RCC 7860 (cell line): ENCODE measurements at regions not wholly inside any gene's neighbourhood (a gene's known extent, or its start where the extent isn't known, plus 50 kb on each side); places are given as distances from the start of the nearest gene placed in this dataset.
A peak's percentile ranks its signal among the peaks of the same experiment; 100 is the strongest.
"Not testable (repeated sequence)": the region's sequence is repeated elsewhere in the genome, so short reads cannot be mapped to it uniquely, and the experiment has no call there.

Source experiments
- DNase-seq: peaks from one replicate; pipeline ENCODE4 v3.0.0-alpha.2; 2015; ENCODE audit warnings: low spot score
- FAIRE-seq: peaks from 2 replicates; lab custom pipeline; 2012; peaks lifted over from hg19 to GRCh38; lab: Jason Lieb, UNC

DNA sequence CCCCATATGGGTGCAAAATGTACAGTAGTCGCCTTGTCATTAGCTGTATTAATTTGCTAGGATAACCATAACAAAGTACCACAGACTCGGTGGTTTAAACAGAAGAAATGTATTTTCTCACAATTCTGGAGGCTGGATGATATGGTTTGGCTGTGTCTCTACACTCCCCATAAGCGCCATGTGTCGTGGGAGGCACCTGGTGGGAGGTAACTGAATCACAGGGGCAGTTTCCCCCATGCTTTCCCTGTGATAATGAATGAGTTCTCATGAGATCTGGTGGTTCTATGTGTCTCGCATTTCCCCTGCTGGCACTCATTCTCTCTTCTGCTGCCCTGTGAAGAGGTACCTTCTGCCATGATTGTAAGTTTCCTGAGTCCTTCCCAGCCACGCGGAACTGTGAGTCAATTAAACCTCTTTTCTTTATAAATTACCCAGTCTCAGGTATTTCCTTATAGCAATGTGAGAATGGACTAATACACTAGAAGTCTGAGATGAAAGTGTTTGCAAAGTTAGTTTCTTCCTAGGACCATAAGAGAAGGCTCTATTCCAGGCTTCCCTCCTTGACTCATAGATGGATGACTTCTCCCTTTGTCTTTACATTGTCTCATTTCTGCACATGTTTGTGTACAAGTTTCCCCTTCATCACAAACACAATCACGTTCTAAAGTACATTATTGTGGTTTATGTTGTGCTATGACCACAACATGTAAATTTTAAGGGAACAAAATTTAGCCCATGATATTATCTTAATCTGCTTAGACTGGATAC lies 1442.6 kb downstream of the SUCLG1 start:
- FAIRE-seq (no peak), DNase-seq (no peak)

DNA sequence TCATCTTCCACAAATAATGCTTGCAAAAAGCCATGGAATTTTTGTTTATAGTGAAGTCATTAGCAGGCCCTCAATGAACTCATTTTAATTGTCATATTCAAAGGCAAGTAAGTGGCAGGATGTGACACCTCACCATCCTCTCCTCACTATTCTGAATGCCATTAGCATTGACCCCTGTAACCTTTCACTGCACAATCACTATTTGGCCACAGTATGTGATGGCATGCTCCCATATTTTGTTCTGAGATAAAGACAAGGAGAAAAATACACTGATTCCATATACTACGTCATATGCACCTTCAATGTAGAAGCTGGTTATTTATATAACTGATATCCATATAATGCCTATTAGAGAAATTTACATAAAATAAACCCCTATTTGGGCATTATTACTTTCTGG lies 1443.2 kb downstream of the SUCLG1 start:
- DNase-seq: no peak
- no peak for FAIRE-seq

DNA sequence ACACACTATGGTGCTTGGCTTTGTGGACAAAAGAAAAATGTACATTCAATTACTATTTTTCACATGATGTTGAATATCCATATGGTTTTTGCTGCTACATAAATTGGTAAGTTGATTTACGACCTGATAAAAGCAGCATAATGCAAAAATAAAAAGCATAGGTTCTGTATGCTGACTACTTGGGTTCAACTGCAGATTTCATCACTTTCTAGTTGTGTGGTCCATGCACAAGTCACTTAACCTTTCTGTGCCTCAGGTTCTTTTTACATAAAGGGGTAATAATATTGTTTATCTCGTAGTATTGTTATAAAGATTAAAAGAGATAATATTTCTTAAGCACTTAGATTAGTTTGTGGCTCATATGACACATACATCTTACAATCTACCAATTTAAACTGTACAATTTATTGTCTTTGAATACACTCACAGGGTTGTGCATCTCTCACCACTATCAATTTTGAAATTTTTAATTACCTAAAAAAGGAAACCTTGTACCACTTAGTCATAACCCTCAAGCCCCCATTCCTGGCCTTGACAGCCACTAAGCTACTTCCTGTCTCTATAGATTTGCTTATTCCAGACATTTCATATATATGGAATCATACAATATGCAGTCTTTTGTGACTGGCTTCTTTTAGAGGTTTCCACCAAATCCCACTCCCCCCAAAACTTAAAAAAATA lies 1443.9 kb downstream of the SUCLG1 start:
- FAIRE-seq: no peak
- DNase-seq: no peak

DNA sequence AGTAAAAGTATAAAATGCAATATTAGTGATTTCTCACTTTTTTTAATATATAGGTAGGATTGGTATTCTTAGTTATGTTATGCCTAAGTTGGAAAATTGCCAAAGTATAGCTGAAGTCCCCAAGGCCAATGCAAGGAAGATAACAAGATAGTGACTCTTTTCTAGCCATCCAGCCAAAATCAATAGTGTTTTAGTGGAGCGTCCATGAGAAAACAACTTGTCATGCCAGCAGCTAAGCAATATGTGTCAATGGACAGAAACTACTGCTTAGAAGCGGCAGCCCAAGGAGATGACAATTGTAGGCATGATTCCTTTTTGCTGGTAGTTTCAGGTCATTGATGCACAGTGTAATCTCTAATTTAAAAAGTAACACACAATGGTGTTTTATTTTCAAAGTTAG lies 1444.6 kb downstream of the SUCLG1 start:
- DNase-seq: no peak
- FAIRE-seq: no peak

DNA sequence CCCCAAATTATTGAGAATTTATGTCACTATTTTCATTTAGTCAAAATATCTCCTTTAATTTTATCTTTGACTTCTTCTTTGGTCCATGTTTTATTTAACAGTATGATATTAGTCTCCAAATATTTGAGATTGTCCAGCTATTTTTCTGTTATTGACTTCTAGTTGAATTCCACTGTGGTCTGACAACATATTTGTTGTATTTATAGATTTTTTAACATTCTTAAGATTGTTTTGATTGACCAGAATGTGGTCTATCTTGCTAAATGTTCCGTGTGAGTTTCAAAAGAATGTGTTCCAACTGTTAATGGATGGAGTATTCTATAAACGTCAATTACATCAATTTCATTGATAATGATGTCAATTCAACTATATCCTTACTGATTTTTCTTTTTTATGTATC lies 1452.1 kb downstream of the SUCLG1 start:
- FAIRE-seq (no peak), DNase-seq (no peak)

DNA sequence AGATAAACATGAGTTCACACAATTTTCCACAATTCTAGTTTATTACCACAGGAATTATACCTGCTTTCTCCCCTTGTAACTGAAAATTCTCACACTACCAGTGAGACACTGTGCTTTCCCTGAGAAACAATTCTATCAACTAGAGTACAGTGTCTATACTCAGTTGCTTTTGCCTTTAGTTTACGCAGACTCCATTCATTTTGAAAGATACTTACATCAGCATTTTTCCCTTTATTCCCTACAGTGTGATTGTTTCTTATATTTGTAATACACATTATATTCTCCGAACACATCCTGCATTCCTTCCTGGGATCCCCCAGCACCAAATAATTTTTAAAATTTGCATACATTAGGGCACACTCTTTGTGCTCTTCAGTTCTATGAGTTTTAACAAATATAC lies 1455.5 kb downstream of the SUCLG1 start:
- DNase-seq (no peak), FAIRE-seq (no peak)

DNA sequence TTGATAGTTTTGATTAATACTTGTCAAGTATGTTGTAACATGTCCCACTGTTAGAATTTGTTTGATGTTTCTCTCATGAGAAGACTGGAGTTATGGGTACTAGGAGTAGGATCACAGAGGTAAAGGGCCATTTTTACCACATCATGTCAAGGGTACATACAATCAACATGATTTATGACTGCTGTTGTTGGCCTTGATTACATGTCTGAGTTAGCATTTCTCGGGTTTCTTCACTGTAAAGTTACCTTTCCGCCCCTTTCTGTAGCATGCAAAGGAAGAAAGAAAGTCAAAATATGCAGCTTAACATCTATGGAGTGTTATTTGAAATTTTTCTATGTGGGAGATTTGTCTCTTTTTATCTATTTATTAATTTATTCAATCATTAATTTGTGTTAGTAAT lies 1456.4 kb downstream of the SUCLG1 start:
- DNase-seq (no peak), FAIRE-seq (no peak)

DNA sequence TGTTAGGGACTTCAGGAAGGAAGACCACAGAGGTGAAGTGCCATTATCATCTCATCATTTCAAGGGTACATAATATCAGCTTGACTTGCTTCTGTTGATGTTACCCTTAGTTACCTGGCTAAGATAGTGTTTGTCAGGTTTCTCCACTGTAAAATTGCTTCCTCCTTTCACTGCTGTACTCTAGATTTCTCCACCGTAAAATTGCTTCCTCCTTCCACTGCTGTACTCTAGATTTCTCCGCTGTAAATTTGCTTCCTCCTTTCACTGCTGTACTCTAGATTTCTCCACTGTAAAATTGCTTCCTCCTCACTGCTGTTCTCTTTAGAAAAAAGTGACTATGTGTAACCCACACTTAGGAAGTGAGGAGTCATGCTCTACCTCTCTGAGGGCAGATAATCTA lies 1460.3 kb downstream of the SUCLG1 start:
- no peak for FAIRE-seq
- DNase-seq: no peak

DNA sequence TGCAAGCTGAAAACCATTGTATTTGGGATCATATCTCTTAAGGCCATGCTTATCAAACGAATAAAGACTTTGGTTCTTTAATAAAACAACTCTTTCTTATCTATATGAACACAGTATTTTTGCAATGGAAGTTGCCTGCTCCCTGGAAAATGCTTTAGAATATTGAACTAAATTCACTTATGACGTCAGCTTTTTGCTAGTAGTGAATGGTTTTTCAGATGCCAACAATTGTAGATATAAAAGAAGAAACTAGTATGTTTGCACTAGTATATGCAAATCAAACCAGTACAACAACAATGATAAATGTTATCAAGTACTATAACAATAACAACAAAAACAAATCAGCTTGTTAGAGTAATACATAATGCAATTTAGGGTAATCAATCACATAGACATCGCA lies 1462.9 kb downstream of the SUCLG1 start:
- FAIRE-seq (no peak), DNase-seq (no peak)

DNA sequence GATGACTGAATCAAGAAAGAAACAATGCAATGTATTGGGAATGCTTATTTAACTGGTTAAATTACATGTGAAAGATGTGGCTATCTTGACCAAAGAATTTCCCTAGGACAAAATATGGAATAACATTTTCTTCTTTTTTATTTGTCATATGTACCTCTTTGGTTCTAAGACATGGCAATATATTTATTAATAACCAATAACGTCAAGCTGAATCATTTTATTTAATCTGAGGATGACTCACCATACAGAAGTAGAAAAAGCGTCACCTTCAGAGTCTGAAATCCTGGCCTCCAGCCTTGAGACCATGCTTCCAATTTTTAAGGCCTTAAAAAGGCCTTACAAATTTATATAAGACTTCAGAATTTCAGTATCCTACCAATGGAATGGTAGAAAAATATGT lies 1464.9 kb downstream of the SUCLG1 start:
- FAIRE-seq: no peak

DNA sequence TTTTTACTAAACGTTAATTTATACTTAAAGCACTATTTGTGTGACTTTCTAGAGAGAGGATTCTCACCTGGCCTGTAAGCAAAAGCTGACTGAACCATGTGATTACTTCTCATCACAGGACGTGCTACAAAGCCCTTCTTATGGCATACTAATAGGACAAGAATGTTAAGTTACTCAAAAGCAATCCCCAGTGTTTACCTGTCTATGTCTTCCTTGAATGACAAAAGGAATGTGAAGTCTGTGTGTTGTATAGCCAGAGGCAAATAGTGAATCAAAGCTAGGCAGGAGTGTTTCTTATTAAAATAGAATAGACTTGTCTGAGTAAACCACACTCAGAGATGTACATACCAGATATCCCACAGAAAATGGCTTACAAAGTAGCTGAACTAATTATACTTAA lies 1465.5 kb downstream of the SUCLG1 start:
- DNase-seq: peak; percentile 48
- no peak for FAIRE-seq

More for the DNA sequence above, 1464.9 kb downstream of the SUCLG1 start:
- no peak for DNase-seq

DNA sequence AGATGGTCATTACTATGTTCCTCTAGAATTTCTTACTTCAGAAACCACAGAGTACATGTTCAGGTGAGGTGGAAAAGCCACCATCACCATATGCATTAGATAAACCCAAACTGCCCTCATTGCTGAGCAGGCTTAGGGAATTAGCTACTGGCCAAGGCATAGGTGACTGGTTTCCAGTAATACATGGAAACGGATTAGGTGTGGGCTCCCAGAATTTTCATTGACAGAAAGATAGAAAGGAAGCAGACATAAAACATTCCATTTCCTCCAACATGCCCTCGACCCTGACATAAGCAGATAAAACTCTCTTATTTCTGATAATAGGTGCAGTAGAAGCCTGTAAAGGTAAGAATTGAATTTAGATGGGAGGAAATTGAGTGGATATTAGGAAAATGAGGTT lies 1466.1 kb downstream of the SUCLG1 start:
- DNase-seq (no peak), FAIRE-seq (no peak)

DNA sequence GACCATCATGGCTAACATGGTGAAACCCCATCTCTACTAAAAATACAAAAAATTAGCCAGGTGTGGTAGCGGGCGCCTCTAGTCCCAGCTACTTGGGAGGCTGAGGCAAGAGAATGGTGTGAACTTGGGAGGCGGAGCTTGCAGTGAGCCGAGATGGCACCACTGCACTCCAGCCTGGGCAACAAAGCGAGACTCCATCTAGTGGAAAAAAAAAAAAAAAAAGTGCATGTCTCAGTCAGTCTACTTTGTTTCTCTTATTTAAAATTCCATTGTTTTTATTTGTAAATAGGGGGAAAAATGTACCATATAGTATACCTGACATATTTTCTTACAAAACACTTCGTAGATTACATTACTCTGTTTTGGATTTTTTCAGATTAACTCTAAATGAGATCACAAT lies 1471.4 kb downstream of the SUCLG1 start:
- not testable (repeated sequence) for FAIRE-seq

DNA sequence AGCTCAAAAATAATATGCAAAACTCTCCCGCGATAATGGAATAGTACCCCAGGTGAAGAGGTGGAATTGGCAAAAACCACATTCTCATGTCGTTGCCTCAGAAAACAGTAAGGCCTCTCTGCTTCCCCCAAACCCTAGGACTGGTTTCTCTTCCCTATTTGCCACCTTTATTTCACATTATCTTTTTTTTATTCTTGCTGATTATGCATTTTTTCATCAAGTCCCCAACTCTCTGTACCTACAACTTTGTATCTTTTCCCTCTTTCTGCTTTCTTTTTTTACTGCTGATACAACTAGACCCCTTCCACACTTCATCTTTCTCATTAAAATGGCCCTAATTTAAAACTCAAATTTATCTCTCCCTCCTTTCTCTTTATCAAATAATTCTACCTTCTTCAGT lies 1472.2 kb downstream of the SUCLG1 start:
- DNase-seq: no peak
- no peak for FAIRE-seq

More for the DNA sequence above, 1471.4 kb downstream of the SUCLG1 start:
- DNase-seq: not testable (repeated sequence)

DNA sequence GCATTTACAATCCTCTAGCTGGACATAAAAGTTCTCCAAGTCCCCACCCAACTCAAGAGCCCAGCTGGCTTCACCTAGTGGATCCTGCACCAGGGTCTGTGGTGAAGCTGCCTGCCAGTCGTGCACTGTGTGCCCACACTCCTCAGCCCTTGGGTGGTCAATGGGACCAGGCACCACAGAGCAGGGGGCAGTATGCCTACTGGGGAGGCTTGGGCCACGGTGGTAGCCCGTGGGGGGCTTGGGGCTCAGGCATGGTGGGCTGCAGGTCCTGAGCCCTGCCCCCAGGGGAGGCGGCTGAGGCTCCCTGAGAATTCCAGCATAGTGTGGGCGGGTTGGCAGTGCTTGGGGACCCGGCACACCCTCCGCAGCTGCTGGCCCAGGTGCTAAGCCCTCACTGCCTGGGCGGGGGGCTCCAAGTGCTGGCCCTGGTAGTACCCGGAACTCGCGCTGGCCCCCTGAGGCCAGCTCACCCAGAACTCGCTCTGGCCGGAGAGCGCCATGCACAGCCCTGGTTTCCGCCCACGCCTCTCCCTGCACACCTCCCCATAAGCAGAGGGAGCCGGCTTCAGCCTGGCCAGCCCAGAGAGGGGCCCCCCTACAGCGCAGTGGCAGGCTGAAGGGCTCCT lies 1473.4 kb downstream of the SUCLG1 start:
- DNase-seq: no peak
- FAIRE-seq: no peak

DNA sequence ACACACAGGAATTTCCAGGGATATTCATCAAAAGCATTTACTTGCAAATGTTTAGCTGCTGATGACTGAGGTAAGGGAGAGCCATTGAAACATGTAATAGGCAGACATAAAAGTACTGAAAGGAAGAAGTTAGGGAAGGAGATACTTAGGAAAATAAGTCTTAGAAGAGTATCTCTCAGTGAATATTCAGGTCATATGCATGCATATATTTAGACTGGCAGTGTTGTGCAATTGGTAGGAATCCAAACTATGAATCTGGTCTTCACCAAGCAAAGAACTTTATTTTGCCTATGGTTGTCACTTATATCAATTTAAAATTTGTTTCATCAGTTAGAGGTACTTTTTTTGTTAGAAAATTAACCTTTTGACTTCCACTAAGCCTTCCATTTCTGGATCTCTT lies 1490.7 kb downstream of the SUCLG1 start:
- DNase-seq (no peak), FAIRE-seq (no peak)

DNA sequence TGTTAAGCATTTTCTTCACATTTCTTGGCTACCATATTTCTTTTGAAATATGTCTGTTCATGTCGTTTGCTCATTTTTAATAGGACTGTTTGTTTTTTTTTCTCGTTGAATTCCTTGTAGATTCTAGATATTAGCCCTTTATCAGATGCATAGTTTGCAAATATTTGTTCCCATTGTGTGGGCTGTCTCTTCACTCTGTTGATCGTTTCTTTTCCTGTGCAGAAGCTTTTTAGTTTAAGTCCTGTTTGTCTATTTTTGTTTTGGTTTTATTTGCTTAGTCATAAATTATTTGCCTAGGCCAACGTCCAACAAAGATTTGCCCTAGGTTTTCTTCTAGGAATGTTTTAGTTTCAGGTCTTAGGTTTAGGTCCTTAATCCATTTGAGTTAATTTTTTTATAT lies 1494.7 kb downstream of the SUCLG1 start:
- FAIRE-seq (no peak), DNase-seq (no peak)

DNA sequence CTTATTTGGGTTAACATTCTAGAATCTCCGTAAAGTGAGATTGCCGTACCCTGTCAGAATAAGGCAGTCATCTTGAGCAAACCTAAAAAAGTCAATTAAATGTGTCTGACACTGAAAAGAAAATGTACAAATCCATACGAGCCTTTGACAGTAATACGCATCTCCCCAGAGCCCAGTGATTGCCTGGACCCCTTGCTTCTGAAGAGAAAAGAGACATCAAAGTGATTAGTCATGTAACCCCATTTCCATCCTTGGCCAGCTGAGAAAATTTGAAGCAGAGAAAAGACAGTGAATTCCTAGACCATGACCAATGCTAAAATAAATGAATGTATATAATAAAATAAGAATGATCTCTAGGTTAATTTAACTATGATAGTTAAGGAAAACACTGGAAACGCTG lies 1499.4 kb downstream of the SUCLG1 start:
- DNase-seq (no peak), FAIRE-seq (no peak)

DNA sequence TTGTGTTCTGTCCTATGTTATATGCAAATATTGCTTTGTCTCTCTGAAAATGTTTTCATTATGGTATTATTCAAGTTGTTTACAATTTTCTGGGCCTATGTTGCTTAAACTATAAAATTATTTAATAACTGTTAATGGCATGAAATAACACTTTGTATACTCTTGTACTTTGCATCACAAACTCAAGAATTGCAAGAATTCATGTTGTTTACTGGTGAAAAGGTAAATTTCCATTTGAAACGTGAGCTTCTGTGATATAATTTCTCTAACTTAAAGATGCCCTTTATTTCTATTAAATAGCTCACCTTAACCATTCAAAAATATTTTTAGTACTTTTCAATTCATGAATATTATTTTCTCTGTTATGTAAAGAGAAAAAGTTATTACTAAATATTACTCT lies 1504.2 kb downstream of the SUCLG1 start:
- FAIRE-seq: no peak
- DNase-seq: no peak

DNA sequence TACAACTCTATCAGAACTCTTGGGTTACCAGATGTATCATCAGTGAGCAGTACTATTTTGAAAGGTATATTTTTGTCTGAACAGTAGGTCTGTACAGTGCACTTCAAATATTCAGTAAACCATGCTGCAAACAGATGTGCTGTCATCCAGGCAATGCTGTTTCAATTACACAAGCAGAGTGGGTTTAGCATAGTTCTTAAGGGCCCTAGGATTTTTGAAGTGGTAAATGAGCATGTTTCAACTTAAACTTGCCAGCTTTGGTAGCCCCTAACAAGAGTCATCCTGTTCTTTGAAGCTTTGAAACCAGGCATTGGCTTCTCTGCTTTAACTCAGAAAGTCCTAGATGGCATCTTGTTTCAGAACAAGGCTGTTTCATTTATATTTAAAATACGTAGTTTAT lies 1519.9 kb downstream of the SUCLG1 start:
- DNase-seq (no peak), FAIRE-seq (no peak)

DNA sequence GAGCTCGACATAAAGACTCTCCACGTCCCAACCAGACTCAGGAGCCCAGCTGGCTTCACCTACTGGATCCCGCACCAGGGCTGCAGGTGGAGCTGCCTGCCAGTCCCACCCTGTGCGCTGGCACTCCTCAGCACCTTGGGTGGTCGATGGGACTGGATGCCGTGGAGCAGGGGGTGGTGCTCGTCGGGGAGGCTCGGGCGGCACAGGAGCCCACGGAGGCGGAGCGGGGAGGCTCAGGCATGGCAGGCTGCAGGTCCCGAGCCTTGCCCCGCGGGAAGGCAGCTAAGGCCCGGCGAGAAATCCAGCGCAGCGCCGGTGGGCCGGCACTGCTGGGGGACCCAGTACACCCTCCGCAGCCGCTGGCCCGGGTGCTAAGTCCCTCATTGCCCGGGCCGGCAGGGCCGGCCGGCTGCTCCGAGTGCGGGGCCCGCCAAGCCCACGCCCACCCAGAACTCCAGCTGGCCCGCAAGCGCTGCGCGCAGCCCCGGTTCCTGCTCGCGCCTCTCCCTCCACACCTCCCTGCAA lies 1520.7 kb downstream of the SUCLG1 start:
- DNase-seq, FAIRE-seq: not testable (repeated sequence)

DNA sequence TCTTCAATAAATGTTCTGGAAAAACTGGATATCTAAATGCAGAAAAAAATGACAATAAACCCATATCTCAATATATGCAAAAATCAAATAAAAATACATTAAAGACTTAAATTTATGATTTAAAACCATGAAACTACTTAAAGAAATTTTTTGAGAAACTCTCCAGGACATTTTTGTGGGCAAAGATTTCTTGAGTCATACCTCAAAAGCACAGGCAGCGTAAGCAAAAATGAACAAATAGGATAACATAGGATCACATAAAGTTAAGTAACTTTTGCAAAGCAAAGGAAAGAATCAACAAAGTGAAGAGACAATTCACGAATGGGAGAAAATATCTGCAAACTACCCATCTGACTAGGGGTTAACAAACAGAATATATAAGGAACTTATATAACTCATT lies 1545.5 kb downstream of the SUCLG1 start:
- FAIRE-seq (no peak), DNase-seq (no peak)
